ENCODE measurements at regions not wholly inside any gene's neighbourhood (a gene's known extent, or its start where the extent isn't known, plus 50 kb on each side); places are given as distances from the start of the nearest gene placed in this dataset.

DNA sequence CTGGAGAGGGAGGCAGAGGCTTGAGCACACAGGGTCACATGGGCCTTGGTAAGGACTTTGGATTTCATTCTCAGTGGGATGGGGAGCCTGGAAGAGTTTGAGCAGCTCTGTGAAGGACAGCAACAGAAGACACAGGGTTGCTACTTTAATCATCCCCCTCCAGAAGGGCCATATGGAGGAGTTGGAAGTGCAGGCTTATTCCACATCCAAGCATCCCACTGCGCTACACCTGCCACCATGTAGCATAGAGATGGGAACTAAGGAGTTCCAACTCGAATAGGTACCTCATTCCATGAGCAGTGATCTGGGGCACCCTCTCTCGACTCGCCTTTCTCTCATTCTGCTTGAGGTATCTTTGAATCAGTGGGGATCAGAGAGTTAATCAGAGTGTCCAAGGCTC, 54.0 kb upstream of the CTTNBP2NL start:
- TF ChIP-seq, protein P1, sequence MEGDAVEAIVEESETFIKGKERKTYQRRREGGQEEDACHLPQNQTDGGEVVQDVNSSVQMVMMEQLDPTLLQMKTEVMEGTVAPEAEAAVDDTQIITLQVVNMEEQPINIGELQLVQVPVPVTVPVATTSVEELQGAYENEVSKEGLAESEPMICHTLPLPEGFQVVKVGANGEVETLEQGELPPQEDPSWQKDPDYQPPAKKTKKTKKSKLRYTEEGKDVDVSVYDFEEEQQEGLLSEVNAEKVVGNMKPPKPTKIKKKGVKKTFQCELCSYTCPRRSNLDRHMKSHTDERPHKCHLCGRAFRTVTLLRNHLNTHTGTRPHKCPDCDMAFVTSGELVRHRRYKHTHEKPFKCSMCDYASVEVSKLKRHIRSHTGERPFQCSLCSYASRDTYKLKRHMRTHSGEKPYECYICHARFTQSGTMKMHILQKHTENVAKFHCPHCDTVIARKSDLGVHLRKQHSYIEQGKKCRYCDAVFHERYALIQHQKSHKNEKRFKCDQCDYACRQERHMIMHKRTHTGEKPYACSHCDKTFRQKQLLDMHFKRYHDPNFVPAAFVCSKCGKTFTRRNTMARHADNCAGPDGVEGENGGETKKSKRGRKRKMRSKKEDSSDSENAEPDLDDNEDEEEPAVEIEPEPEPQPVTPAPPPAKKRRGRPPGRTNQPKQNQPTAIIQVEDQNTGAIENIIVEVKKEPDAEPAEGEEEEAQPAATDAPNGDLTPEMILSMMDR (IDR thresholded peaks at IDR 0.05; ENCODE audit: insufficient read depth, missing control alignments) = no peak
- no peak for FAIRE-seq

DNA sequence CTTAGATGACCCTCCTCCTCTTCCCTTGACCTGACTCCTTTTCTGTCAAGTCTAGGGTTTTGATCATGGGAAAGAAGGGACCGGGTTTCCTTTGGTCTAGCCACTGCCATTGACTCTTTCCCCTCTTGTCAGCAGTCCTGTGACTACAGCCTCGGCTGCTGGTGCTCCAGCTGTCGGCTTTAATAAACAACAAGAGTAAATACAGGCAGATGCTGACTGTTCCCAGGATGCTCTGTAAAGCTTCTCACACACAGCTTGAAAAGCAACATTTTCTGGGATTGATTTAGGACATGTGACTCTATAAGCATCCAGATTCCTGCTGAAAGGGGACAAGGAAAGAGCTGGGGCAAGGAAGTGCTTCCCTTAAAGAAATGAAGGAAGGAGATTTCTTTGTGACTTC, 53.5 kb upstream of the CTTNBP2NL start:
- TF ChIP-seq, protein P1 (IDR thresholded peaks at IDR 0.05; ENCODE audit: insufficient read depth, missing control alignments) = no peak

More for the DNA sequence above, 54.0 kb upstream of the CTTNBP2NL start:
- DNase-seq (ENCODE audit: insufficient read length, low spot score) = no peak

DNA sequence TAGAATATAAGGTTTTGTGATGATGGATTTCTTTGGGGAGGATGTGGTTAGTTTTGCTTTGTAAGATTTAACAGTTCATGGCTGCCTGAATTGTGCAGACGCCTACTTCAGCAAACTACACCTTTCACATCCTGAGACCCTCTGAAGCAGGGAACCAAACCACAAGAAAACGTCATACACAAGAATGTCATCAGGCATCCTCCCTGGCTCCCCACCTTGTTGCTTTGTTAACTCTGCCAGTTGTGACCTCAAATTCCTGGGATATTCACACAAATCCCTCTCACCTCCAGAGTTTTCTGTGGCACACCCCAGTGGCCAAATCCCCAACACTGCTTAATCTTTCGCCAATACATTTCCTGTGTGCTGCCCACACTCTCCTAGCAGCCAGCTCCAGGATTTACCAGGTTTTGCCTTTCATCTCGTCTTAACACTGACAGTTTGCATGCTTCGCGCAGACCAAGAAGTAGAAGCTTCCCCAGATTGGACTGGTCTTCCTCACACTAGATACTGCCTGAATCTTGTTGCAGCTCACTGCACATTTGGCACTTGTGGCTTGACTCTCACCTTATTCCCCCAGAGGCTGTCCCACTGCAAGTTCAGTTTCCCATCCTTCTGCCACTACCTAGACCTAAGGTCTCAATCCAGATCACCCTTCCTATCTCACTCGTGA, 51.1 kb upstream of the CTTNBP2NL start:
- TF ChIP-seq, protein P1 (IDR thresholded peaks at IDR 0.05; ENCODE audit: insufficient read depth, missing control alignments) = no peak
- FAIRE-seq (no peak), DNase-seq (ENCODE audit: insufficient read length, low spot score) (no peak)

More for the DNA sequence above, 53.5 kb upstream of the CTTNBP2NL start:
- DNase-seq (ENCODE audit: insufficient read length, low spot score) (no peak), FAIRE-seq (no peak)

All from D721Med (cell line).